ENCODE measurements at regions not wholly inside any gene's neighbourhood (a gene's known extent, or its start where the extent isn't known, plus 50 kb on each side); places are given as distances from the start of the nearest gene placed in this dataset.
"Not testable (repeated sequence)": the region's sequence is repeated elsewhere in the genome, so short reads cannot be mapped to it uniquely, and the experiment has no call there.

DNA sequence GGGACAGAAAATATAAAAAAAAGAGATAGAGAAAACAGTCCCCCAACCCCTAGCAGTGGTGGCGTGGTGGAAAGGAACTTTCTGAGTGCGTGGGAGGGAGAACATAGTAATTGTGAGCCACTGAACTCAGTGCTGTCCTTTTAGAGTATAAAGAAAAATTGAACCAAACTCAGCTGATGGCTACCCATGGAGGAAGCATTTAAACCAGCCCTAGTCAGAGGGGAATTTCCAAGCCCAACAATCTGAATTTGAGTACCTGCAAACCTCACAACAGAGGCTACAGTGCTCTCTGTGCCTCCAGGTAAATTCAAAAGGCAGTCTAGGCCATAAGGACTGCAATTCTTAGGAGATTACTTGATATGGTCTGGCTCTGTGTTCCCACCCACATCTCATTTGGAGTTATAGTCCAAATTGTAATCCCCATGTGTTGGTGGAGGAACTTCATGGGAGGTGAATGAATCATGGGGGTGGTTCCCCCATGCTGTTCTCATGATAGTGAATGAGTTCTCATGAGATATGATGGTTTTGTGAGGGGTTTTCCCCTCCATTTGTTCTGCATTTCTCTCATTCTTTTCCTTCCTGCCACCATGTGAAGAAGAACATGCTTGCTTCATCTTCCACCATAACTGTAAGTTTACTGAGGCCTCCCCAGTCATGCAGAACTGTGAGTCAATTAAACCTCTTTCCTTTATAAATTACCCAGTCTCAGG is 687.8 kb downstream of the FAM181B start:
- DNase-seq = no peak

DNA sequence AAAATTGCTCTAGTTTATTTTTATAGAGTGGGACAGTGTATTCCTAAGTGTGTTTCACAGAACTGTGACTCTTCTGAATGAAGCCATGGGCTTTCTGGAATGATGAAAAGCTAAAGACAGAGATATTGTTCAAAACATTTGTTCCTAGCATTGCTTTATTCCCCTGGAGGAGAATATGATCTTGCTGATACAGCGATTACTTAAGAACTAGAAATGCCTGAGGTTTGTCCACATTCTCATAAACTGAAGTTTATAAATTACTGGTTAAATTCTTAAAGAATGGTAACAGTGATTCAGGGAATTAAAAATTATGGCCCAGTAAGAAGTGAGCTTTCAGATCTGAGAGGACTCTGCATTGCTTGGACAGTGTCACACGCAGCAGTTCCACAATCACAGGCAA is 690.3 kb downstream of the FAM181B start:
- DNase-seq = no peak

DNA sequence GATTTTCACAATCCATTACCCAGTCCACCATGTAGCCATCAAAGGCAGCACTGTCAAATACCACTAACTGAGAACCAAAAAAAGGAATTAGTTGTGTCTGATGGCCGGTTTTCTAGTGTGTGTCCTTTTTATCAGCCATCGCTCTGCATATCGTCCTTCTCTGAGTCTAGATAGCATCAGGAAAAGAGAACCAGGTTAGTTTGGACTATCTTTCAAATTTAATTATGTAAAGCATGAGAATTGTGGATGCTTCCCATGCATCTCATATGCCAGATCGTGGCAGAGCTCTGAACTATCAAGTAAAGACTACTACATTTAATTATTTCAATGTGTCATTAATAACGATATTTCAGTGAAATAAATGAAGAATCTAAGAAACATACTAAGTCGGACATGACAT is 691.9 kb downstream of the FAM181B start:
- no peak for DNase-seq

DNA sequence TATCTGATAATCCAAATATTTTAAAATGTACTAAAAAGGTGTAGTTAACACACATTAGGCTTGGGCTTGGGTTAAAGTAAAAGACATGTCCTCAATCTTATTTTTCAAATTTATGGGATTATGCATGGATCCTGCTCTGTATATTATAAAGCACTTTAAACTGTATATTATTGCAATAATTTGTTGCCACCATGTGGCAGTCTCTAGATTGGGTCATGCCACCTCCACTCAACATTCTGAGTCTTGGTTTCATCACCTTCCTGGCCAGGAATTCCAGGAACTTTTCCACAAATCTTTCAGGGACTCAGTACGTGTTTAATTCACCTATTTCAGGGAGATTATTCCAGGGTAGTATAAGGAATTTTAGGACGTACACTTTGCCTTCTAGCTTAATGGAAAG is 695.5 kb downstream of the FAM181B start:
- no peak for DNase-seq

DNA sequence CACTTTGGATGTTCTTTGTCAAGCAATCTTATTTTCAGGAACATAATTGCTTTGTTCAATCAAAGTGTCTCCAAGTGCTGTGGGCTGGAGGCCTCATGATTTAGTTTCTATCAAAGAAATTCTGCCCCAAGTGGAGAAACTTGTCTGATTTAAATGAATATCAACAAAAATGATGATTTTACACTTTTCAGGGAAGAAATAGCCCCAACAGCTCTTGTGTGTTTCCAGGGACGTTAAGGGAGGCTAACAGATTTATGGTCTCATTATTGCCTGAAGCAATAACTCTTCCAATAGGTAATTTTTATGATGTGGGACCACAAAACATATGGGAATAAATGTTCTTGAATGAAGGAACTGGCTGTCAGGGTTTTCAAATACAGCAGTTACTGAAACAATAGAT is 699.1 kb downstream of the FAM181B start:
- DNase-seq = no peak

DNA sequence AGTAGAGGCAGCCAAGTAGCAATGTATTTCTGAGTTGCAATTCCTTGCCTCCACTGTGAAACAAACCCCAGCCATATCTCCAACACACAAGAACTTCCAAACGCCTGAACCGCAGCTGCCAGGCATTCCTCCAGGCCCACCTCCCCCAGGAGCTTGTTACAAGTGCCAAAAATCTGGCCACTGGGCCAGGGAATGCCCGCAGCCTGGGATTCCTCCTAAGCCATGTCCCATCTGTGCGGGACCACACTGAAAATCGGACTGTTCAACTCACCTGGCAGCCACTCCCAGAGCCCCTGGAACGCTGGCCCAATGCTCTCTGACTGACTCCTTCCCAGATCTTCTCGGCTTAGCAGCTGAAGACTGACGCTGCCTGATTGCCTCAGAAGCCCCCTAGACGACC is 706.3 kb downstream of the FAM181B start:
- DNase-seq = not testable (repeated sequence)

DNA sequence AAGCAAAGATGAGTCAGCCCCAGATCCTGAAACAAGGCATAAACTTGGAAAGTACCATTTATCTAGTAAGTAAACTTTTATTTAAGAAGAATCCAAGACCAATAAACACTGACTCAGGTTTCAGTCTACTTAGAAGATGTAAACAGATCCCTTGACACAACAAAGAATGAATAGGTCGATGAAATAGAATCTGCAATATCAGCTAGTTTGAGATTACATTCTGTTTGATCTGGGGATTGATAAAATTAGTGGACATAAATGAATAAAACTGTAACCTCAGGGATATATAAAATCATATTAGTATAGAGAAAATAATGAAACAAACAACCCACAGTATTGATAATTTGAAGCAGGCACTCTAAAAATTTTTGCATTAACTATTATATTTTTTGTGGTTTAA is 708.9 kb downstream of the FAM181B start:
- DNase-seq = no peak

DNA sequence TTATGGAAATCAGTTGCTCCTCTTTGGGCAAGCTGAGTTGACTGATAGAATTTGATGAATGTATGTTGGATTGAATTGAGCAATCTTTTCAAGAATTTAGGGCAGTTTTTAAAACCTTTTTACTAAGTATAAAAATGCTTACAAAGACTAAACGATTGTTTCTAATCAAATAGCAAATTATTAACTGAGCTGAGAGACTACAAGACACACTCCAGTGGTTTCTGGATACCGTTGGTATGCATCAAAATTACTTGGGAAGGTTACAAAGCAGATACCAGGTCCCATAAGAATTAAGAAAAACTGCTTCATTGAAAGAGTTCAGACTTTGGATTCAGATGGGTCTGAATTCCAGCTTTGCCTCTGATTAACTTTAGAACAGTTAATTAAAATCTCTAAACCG is 721.4 kb downstream of the FAM181B start:
- no peak for DNase-seq

DNA sequence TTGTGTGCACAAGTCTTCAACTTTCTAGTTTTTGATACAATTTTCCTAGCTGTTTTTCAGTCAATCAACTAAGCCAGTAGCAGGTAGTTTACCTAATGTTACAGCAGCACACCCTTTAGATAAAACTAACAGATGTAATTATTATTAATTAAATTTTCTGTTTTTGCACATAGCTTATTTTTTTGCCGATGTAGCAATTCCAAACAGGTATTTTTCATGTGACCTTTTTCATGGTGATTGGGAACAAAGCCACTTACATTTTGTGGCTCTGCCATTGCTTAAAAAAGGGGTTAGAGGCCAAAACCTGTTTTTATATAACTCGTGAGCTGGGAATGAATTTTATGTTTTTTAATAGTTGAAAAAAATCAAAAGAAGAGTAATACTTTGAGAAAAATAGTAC is 724.5 kb downstream of the FAM181B start:
- DNase-seq = no peak

DNA sequence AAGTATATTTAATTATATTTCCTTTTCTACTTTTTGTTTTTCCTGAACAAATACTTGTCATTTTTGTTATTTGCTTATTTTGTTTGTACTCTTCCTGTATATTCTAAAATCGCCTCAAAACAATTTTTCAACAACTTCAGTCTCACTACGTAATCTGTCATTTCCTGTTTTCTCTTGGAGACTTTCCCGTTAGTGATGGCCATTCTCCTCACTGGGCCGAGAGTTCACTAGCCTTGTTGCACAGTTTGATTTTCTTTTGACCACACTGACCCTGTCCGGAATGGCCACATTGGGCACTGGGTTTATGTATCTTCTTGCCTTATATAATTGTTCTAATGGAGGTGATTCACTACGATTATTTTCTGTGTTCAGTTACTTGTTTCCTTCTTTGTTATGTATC is 726.1 kb downstream of the FAM181B start:
- no peak for DNase-seq

DNA sequence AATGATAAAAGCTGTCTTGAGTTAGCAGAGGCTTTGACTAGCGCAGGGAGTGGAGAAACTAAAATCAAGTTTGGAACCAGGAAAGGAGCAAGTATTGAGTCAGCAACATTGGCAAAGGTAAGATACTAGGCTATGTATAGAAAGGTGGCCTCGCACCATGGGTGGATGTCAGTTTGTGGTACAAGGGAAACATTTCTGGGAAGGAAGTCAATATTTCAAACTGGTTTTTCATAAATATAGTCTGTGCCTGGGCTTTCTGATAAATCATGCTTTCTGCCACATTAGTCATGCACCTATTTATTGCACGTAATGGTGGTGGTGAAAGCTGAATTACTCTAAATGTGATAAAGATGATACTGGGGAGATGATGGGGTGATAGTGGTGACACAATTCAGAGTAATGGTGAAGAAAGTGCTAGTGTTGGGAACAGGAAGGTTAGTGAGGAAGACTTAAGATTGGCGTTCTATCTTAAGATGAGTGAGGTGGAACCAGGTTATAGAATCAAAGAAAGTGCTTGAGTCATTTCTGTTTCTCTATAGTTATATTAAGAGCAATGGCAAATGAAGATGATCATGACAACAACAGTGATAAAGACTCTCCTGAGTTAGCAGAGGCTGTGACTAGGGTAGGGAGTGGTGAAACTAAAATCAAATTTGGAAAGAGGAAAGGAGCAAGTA is 729.0 kb downstream of the FAM181B start:
- DNase-seq = no peak

DNA sequence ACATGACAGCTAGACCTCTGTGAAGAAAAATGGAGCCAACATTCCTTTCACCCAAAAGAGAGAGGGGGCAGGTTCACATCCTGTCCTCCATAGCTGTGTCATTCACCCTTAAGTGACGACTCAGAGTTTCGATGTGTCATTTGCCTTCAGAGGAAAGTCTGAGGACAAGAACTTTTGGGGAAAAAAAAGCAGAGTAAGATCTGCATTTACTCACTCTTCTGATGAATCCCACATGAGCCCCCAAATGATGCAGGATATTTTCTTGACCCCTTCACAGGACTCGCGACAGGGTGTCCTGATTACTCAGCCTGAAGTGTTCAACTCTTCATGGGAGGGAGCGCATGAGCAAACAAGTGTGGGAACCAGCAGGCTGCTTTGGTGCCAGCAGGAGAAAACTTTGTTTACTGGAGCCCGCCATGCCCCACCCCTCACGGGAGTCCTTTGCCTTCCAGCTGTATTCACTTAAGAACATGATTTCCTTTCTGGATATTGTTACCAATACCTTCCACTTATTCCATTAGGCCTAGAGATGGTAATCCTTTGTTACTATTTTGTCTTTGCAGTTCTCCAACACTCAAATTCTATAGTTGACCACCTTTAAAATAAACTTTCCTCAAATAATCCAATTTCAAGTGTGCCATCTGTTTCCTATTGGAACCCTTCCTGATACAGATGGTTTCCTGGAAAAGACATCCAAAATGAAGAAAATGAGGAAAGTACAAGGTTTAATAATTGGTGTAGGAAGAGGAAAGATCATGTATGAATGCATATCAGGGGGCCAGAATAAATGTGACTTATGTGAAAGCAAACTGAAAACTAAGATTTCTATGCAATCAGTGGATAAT is 729.8 kb downstream of the FAM181B start:
- DNase-seq = no peak

DNA sequence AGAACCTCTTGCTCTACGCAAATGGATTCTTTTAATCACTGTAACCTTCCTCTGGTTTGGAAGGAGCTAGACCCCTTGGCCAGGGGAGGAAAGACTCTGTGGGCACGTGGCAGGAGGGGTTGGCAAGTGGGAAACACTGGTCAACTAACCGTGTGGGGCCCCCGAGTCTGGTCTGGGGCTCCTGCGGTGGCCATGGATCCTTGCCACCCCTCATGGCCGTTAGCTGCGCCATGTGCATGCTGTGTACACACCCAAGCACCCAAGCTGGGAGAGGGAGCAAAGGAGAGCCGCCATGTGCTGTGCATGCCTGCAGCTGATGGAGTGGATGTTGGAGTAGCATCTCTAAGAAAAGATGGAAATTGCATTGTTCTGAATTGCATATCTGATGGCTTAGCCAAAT is 730.6 kb downstream of the FAM181B start:
- no peak for DNase-seq

DNA sequence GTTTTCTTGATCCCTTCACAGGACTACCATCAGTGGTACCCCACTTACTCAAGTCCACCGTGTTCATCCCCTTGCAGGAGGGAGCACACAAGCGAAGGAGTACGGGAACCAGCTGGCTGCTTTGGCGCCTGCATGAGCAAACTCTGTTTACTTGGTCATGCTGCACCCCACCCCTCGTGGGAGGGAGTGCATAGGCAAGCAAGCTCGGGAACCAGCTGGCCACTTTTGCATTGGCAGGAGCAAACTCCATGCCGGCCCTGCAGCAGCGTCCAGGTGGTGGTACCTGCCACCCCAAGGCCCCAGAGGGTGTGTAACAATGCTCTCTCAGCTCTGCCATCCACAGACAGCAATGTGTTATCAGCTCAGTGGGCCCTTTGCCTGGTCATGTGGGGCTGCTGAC is 737.8 kb downstream of the FAM181B start:
- DNase-seq = no peak

DNA sequence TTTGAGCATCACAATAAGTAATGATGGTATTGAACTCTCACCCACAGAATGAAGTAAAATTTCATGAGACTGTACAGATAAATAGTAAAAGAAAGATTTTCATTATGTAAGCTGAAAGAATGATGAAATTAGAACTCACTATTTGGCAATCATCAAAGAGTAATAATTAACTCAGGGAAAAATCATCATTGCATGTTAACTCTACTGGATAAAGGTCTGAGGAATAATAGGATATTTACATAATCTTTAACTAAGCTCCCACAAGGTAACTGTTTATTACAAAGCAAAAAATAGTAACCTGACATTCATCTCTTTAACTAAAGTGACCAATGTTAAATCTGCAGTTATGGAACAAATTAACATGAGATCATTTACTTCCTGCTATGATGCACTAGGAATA is 739.9 kb downstream of the FAM181B start:
- DNase-seq = no peak

DNA sequence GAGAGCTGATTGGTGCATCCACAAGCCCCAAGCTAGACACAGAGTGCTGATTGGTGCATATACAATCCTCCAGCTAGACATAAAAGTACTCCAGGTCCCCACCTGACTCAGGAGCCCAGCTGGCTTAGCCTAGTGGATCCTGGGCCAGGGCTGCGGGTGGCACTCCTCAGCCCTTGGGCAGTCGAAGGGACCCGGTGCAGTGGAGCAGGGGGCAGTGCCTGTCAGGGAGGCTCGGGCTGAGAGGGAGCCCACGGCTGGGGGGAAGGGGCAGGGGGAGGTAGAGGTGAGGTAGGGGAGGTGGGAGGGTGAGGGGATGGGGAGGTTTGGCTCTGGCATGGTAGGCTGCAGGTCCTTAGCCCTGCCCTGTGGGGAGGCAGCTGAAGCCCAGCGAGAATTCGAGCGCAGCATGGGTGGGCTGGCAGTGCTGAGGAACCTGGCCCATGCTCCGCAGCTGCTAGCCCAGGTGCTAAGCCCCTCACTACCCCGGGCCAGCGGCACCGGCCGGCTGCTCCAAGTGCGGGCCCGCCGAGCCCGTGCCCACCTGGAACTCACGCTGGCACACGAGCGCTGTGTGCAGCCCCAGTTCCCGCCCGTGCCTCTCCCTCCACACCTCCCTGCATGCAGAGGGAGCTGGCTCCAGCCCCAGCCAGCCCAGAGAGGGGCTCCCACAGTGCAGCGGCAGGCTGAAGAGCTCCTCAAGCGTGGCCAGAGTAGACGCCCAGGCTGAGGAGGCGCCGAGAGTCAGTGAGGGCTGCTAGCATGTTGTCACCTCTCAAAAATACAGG is 742.8 kb downstream of the FAM181B start:
- peak; percentile 15 for DNase-seq

DNA sequence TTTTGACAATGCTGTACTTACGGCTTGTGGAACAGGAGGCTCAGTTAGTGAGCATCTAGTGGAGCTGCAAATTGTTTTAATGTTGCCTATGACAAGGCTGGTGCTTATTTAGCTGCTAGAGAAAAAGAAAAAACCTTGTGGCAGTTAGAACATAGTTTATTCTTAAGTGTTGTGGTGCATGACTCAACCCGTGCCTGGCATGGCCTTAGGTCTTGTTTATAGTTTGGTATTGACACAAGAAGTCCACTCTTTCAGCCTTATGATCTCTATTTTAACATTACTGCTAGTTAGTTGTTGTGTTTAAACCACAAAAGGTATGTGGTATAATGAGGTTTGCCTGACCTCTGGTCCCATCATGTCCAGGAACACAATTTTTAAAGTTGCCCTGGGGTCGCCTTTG is 744.6 kb downstream of the FAM181B start:
- no peak for DNase-seq

DNA sequence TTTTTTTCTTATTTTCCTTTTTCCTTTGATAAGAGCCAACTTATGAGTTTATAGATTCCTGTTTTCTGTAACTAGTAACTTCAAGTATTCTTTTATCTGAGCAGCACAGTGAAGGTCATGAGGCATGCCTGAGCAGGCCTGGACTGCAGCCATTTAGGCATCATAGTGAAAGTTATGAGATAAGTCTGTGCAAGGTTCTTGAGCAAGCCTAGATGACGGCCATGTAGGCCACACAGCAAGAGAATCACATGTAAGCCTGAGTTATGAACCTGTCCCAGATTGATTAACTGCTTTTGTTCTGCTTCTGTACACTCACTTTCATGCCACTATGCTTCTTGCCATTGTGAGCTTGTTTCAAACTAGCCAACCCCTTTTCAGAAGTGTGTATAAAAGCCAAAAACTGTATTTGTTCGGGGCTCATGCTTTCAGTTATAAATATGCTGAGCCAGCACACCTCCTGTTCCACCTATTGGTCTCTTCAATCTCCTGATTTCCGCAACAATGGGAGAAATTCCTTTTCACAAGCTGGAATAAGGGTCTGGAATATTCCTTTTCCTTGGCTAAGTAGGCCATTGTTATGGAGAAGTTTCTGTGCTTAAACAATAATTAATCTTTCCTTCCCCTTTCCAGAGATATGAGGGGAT is 745.7 kb downstream of the FAM181B start:
- no peak for DNase-seq

DNA sequence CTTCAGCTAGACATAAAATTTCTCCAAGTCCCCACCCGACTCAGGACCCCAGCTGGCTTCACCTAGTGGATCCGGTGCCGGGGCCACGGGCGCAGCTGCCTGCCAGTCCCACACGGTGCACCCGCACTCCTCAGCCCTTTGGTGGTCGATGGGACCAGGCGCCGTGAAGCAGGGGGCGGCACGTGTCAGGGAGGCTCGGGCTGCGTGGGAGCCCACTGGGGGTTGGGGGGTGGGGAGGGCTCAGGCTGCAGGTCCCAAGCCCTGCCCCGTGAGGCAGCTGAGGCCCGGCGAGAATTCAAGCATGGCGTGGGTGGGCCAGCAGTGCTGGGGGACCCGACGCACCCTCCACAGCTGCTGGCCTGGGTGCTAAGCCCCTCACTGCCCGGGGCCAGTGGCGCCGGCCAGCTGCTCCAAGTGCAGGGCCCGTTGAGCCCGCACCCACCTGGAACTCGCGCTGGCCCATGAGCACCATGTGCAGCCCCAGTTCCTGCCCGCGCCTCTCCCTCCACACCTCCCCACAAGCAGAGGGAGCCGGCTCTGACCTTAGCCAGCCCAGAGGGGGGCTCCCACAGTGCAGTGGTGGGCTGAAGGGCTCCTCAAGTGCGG is 747.0 kb downstream of the FAM181B start:
- DNase-seq = peak; percentile 6

DNA sequence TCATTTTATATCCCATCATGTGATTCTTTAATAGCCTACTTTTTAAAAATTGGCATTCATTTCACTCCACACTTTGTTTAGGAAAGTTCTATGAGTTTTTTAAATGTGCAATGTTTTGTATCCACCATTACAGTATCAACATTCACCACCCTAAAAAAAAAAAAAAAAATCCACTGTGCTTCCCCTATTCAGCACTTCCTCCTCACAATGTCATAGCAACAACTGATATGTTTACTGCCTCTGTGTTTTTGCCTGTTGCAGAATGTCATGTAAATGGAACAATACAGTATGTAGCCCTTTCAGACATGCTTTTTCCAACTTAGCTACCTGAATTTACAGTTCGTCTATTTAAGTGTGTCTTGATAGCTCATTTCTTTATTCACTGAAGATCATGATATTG is 754.2 kb downstream of the FAM181B start:
- DNase-seq = no peak

DNA sequence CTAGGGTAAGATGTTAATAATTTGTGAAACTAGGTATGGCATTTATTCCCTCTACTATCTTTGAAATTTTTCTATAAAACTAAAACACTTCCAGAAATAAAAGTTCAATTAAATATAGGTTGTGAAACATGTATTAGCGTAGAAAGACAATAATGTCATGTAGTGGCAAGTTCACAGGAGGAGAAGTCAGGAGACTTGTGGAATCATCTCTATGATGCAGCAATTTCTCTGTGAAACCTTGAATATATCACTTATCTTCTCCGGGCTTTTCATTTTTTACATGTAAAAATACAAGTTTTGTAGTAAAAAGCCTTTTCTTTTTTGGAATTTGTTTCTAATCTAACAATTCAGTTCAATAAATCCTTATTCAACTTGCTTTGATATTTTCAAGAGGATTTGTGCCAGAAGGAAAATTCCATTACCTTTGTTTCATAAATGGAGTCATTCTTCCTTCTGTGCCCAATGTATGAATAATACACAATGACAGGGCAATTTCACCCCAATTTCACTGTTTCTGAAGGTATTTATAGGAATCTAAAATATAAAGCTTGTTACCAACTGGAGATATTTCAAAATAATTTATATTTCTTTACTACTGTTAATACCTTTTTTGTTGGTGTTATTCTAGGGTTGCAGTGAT is 758.3 kb downstream of the FAM181B start:
- no peak for DNase-seq

DNA sequence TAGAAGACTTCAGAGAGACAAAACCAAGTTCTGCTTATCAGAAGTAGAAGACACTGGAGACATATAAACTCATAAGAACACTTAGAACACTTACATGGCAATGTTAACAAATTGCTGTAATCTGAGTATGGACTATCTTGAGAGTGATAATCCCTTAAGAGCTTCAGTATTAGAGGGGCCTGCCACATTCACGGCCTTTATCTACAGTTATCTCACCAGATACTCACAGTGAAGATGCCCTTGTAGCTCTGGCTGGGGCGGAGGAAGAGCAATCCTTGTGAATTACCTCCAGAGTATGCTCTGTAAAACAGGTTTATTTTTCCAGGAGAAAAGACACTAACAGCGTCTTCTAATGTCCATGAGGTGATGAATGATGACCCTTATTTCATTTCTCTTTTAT is 762.8 kb downstream of the FAM181B start:
- no peak for DNase-seq

Measured in activated gamma-delta T cell (primary cell).